Dermis microvascular lymphatic vessel endothelial cell (primary cell): ENCODE measurements at regions not wholly inside any gene's neighbourhood (a gene's known extent, or its start where the extent isn't known, plus 50 kb on each side); places are given as distances from the start of the nearest gene placed in this dataset.
"Not testable (repeated sequence)": the region's sequence is repeated elsewhere in the genome, so short reads cannot be mapped to it uniquely, and the experiment has no call there.

ENCODE experiments used
- DNase-seq, 2 donors: peaks; one replicate each; pipeline versions ENCODE4 v3.0.0 to v3.0.0-alpha.2; 2010; ENCODE audit warnings: low read depth in 2 of 2

- no peak for DNase-seq
Measured at GRCh38 chr1:194466706-194467105, 1280.3 kb upstream of the B3GALT2 start.

GRCh38 chr1:194447636-194448035 lies 1261.2 kb upstream of the B3GALT2 start:
- no peak for DNase-seq

GRCh38 chr1:194445244-194445643 lies 1258.8 kb upstream of the B3GALT2 start:
- no peak for DNase-seq

GRCh38 chr1:194442901-194443575 lies 1256.6 kb upstream of the B3GALT2 start:
- DNase-seq: no peak

GRCh38 chr1:194437135-194437534 lies 1250.7 kb upstream of the B3GALT2 start:
- DNase-seq: no peak

- no peak for DNase-seq
Measured at GRCh38 chr1:194431121-194431520, 1244.7 kb upstream of the B3GALT2 start.

GRCh38 chr1:194420706-194421105 lies 1234.3 kb upstream of the B3GALT2 start:
- DNase-seq: no peak

GRCh38 chr1:194419721-194420120 lies 1233.3 kb upstream of the B3GALT2 start:
- DNase-seq: no peak

- DNase-seq: no peak
Measured at GRCh38 chr1:194410756-194411155, 1224.3 kb upstream of the B3GALT2 start.

- not testable (repeated sequence) for DNase-seq
Measured at GRCh38 chr1:194407238-194407637, 1220.8 kb upstream of the B3GALT2 start.

- no peak for DNase-seq
Measured at GRCh38 chr1:194394676-194395075, 1208.3 kb upstream of the B3GALT2 start.

GRCh38 chr1:194387531-194387930 lies 1201.1 kb upstream of the B3GALT2 start:
- DNase-seq: no peak

- DNase-seq: no peak
Measured at GRCh38 chr1:194378517-194378916, 1192.1 kb upstream of the B3GALT2 start.

GRCh38 chr1:194374649-194375048 lies 1188.2 kb upstream of the B3GALT2 start:
- DNase-seq: no peak

- no peak for DNase-seq
Measured at GRCh38 chr1:194372266-194372665, 1185.9 kb upstream of the B3GALT2 start.

GRCh38 chr1:194369622-194370021 lies 1183.2 kb upstream of the B3GALT2 start:
- DNase-seq: no peak

GRCh38 chr1:194369060-194369459 lies 1182.6 kb upstream of the B3GALT2 start:
- no peak for DNase-seq

GRCh38 chr1:194367121-194367520 lies 1180.7 kb upstream of the B3GALT2 start:
- DNase-seq: no peak

- no peak for DNase-seq
Measured at GRCh38 chr1:194366705-194367104, 1180.3 kb upstream of the B3GALT2 start.

- no peak for DNase-seq
Measured at GRCh38 chr1:194362327-194362726, 1175.9 kb upstream of the B3GALT2 start.

- DNase-seq: no peak
Measured at GRCh38 chr1:194361374-194362131, 1175.1 kb upstream of the B3GALT2 start.

- no peak for DNase-seq
Measured at GRCh38 chr1:194358208-194358581, 1171.8 kb upstream of the B3GALT2 start.

- not testable (repeated sequence) for DNase-seq
Measured at GRCh38 chr1:194357573-194358207, 1171.3 kb upstream of the B3GALT2 start.
